AG04450 (cell line): ENCODE measurements at regions not wholly inside any gene's neighbourhood (a gene's known extent, or its start where the extent isn't known, plus 50 kb on each side); places are given as distances from the start of the nearest gene placed in this dataset.

ENCODE experiments used
- CTCF ChIA-PET: fragments of 300-600, 350-600 bp; formaldehyde crosslinking; extraction: SDS; loops from one replicate; lab custom pipeline; 2022; ENCODE audit warnings: antibody characterized with exemption, inconsistent platforms; lab: Charles Lee
- POLR2A ChIA-PET: fragments of 350-600 bp; formaldehyde crosslinking; extraction: SDS; loops from one replicate; lab custom pipeline; 2021; ENCODE audit warnings: antibody characterized with exemption, inconsistent platforms; lab: Yijun Ruan, JAX
- DNase-seq: peaks from one replicate; pipeline ENCODE4 v3.0.0-alpha.2; 2011; ENCODE audit warnings: low read depth, low spot score
- H3K27ac ChIP-seq: one replicate; pipeline ENCODE4 v1.5.1; 2012; ENCODE audit warnings: low read depth, low read length, control low read depth
- H3K27me3 ChIP-seq: one replicate; pipeline ENCODE4 v1.6.0; 2012; ENCODE audit warnings: low read length; ENCODE audit not compliant: control insufficient read depth, insufficient read depth
- H3K4me3 ChIP-seq: 2 replicates; pipeline ENCODE4 v1.5.1; 2011; ENCODE audit warnings: mild to moderate bottlenecking, low read depth, low read length, control low read depth
- H3K9me3 ChIP-seq: 2 replicates; pipeline ENCODE4 v1.5.1; 2012; ENCODE audit warnings: low read length; ENCODE audit not compliant: control insufficient read depth, insufficient read depth
- TF ChIP-seq, protein P1 (sequence below): IDR thresholded peaks from 2 replicates; pipeline ENCODE4 v1.5.1; 2011; ENCODE audit warnings: low read depth, low read length, control low read depth, inconsistent platforms

DNA sequence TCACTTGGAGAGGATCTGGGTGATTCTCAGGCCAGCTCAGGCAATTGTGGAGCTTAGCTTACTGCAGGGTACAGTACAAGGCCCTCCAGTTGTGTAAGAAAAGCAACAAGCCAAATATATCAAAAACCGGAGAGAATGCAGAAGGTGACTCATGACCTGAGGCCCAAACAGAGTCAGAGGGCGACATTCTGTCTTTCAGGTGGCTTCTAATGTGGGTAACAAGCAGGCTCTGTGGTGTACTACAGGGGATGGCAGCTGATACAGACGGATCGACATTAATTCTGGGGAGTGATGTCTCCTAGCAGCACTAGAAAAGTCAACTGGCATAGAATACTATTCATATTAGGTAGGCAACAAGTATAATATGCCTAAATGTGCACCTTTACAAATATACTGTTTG, 219.5 kb upstream of the SOX11 start:
- H3K9me3 ChIP-seq = peaks cover 4% of the 10 kb centered on the region; the same call in 1 of the 2 replicates
- TF ChIP-seq, protein P1, sequence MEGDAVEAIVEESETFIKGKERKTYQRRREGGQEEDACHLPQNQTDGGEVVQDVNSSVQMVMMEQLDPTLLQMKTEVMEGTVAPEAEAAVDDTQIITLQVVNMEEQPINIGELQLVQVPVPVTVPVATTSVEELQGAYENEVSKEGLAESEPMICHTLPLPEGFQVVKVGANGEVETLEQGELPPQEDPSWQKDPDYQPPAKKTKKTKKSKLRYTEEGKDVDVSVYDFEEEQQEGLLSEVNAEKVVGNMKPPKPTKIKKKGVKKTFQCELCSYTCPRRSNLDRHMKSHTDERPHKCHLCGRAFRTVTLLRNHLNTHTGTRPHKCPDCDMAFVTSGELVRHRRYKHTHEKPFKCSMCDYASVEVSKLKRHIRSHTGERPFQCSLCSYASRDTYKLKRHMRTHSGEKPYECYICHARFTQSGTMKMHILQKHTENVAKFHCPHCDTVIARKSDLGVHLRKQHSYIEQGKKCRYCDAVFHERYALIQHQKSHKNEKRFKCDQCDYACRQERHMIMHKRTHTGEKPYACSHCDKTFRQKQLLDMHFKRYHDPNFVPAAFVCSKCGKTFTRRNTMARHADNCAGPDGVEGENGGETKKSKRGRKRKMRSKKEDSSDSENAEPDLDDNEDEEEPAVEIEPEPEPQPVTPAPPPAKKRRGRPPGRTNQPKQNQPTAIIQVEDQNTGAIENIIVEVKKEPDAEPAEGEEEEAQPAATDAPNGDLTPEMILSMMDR = no peak
- H3K4me3 ChIP-seq = no peak overlapping the region
- ChIA-PET CTCF (no interaction called here), POLR2A (no interaction called here)
- DNase-seq = no peak
- H3K27me3 ChIP-seq = no peaks in the 10 kb centered on the region
- no peak overlapping the region for H3K27ac ChIP-seq

DNA sequence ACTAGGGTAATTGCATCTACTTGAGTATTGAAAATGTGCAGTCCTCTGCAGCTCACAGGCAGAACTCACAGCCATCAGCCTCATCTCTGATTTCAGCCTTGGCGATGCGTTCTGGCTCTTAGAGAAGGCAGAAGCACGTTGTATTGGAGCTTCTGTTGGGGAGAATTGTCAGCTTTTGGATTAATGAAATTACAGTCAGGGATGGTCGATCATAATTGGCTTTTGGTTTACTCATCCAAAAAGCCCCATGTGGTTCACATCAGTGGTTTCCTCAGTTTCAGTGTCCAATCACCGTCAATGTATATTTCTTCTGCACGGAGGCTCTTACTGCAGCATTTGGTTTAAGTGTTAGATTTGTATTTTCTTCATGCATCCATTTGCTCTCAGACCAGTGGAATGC, 218.5 kb upstream of the SOX11 start:
- Histone ChIP-seq H3K9me3 (peaks cover 4% of the 10 kb centered on the region; the same call in 1 of the 2 replicates), H3K27ac (no peak overlapping the region), H3K27me3 (no peaks in the 10 kb centered on the region), H3K4me3 (no peak overlapping the region)
- DNase-seq = no peak
- ChIA-PET CTCF (no interaction called here), POLR2A (no interaction called here)
- TF ChIP-seq, protein P1 = no peak

DNA sequence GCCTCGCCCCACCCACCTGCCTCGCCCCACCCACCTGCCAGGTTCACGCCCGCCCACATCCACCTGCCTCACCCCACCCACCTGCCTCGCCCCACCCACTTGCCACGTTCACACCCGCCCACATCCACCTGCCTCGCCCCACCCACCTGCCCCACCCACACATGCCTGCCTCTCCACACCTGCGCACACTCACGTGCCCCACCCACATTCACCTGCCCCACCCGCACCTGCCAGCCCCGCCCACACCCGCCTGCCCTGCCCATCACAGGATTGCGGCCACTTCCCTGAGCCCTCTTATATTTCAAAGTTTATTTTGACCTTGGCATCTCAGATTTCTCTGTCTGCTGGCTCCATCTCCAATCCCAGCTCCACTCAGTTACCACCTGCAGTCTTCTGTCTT, 217.5 kb upstream of the SOX11 start:
- Histone ChIP-seq H3K9me3 (peaks cover 4% of the 10 kb centered on the region; the same call in 1 of the 2 replicates), H3K27me3 (no peaks in the 10 kb centered on the region), H3K27ac (no peak overlapping the region), H3K4me3 (no peak overlapping the region)
- no peak for DNase-seq
- TF ChIP-seq, protein P1 = no peak
- CTCF ChIA-PET = no interaction called here
- POLR2A ChIA-PET = no interaction called here

DNA sequence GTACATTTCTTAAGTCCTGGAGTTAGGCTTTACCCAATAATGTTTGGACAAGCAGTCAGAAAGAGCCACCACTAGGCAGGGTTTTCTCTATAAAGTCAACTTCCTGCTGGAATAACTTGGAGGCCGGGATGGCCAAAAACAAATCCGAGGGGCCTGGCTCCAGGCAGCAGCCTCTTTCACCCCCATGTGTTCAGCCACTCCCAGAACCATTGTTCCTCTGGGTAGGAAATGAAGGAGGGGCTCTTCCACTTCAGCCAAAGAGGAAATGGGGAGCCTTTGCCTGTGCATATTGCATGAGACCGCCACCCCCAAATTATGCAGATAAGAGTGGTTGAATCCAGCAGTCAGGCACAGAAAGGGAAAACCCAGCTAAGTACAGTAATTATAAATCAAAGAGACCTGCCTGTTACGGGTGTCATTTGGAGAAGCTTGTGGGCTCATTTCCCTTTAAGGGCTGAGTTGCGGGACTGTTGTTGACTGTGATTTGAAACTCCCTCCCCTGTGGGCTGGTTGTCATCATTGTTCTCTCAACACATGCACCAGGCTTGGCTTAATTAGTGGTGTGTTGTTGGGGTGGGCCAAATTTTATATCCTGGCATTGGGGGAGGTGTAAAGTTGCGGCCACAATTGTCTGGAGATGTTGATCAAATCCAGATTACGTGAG, 212.8 kb upstream of the SOX11 start:
- H3K27ac ChIP-seq = no peak overlapping the region
- CTCF ChIA-PET = no interaction called here

DNA sequence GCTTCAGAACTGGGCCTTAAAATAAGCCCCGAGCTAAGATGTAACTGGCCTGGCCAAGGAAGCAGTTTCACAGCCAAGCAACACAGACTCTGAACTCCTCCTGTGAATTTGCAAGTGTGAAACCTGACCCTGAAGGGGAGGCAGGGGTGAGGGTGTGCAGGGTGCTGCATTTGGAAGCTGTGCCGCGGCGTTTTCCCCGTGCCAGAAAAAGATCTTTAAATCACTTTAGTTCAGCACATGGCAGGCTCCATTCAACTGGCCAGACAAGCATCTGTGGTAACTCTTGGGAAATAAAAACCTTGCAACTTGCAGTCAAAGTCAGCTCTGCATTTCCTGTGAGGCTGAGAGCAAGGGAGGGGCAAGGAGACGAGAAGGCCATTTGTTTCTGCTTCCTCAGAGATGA, 209.3 kb upstream of the SOX11 start:
- no peaks in the 10 kb centered on the region for H3K9me3 ChIP-seq
- no peak for DNase-seq
- H3K27me3 ChIP-seq = no peaks in the 10 kb centered on the region
- H3K4me3 ChIP-seq = no peak overlapping the region
- TF ChIP-seq, protein P1 = no peak
- ChIA-PET POLR2A (no interaction called here), CTCF (no interaction called here)
- H3K27ac ChIP-seq = no peak overlapping the region

More for the DNA sequence above, 212.8 kb upstream of the SOX11 start:
- Histone ChIP-seq H3K27me3 (no peaks in the 10 kb centered on the region), H3K4me3 (no peak overlapping the region), H3K9me3 (peaks cover 4% of the 10 kb centered on the region; the same call in 1 of the 2 replicates)
- no peak for DNase-seq
- TF ChIP-seq, protein P1 = no peak
- POLR2A ChIA-PET = no interaction called here
